ENCODE measurements at regions not wholly inside any gene's neighbourhood (a gene's known extent, or its start where the extent isn't known, plus 50 kb on each side); places are given as distances from the start of the nearest gene placed in this dataset.

DNA sequence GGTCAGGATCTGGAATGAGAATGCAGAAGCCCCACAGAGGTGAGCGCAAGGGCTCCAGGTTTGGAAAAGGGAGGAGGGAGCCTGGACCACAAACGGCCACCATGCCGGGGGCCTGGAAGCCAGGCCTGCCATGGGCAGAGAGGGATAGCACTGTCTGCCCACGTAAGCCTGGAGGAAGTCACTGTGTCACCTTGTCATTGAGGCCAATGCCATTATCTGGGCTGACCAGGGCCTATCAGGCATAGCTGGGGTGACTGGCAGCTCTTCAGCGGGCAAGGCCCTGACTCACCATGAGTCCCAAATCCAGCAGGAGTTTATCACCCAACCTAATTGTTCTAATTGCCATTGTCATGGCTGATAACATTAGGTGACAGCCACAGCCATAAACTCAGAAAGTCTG is 84.6 kb downstream of the MATN1 start:
- peaks cover 2% of the 10 kb centered on the region for H3K27me3 Mint-ChIP-seq (ENCODE audit: unreplicated experiment)
- H3K36me3 Mint-ChIP-seq (ENCODE audit: low read depth, unreplicated experiment): no peaks in the 10 kb centered on the region
- no peak for DNase-seq (ENCODE audit: low spot score)
- H3K4me3 Mint-ChIP-seq (ENCODE audit: unreplicated experiment): no peak overlapping the region
- TF ChIP-seq, protein P1, sequence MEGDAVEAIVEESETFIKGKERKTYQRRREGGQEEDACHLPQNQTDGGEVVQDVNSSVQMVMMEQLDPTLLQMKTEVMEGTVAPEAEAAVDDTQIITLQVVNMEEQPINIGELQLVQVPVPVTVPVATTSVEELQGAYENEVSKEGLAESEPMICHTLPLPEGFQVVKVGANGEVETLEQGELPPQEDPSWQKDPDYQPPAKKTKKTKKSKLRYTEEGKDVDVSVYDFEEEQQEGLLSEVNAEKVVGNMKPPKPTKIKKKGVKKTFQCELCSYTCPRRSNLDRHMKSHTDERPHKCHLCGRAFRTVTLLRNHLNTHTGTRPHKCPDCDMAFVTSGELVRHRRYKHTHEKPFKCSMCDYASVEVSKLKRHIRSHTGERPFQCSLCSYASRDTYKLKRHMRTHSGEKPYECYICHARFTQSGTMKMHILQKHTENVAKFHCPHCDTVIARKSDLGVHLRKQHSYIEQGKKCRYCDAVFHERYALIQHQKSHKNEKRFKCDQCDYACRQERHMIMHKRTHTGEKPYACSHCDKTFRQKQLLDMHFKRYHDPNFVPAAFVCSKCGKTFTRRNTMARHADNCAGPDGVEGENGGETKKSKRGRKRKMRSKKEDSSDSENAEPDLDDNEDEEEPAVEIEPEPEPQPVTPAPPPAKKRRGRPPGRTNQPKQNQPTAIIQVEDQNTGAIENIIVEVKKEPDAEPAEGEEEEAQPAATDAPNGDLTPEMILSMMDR (IDR thresholded peaks at IDR 0.05; ENCODE audit: unreplicated experiment): no peak
- no peak overlapping the region for H3K27ac Mint-ChIP-seq (ENCODE audit: unreplicated experiment)
- H3K9me3 Mint-ChIP-seq (ENCODE audit: unreplicated experiment): no peaks in the 10 kb centered on the region
- no peaks in the 10 kb centered on the region for H3K4me1 Mint-ChIP-seq (ENCODE audit: unreplicated experiment)

- Mint-ChIP-seq H3K4me3 (ENCODE audit: unreplicated experiment) (no peak overlapping the region), H3K9me3 (ENCODE audit: unreplicated experiment) (no peaks in the 10 kb centered on the region), H3K27ac (ENCODE audit: unreplicated experiment) (no peak overlapping the region), H3K27me3 (ENCODE audit: unreplicated experiment) (peaks cover 2% of the 10 kb centered on the region), H3K4me1 (ENCODE audit: unreplicated experiment) (no peaks in the 10 kb centered on the region), H3K36me3 (ENCODE audit: low read depth, unreplicated experiment) (no peaks in the 10 kb centered on the region)
- TF ChIP-seq, protein P1 (IDR thresholded peaks at IDR 0.05; ENCODE audit: unreplicated experiment): no peak
- DNase-seq (ENCODE audit: low spot score): no peak
These were observed 85.3 kb downstream of the MATN1 start for GRCh38 chr1:30638086-30638485.

DNA sequence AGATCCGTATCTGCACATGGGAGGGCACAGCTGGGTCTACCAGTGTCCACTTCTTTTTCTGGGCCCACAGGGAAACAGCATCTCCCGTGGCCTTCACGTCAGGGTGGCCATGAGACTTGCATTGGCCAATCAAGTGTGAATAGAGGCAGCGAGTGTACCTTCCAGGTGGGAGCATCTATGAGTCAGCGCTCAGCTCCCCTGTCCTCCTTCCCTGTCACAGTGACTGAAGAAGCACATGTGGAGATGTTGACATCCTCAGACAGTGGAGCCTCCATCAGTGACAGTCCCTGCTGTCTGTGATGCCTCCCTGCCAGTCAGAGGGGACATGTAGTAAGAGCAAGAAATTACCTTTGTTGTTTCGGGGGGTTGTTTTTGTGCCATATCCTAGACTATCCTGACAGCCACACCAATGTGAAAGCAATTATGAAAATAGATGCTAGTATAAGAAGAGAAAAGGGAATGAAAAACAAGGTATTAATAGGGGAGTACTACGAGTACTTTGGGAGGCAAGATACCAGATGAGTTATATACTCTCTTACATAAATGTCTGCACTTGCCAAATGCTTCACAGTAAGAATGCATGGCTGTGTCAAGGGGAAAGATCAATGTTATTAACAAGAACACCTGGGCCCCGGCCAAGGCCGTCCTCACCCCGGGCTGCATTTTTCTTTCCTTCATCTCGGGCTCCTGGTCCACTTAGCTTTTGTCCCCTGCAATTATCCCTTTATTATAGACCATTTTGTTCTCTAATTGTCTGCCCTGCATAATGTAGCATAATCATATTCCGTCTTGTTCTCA is 86.0 kb downstream of the MATN1 start:
- Mint-ChIP-seq H3K4me1 (ENCODE audit: unreplicated experiment) (no peaks in the 10 kb centered on the region), H3K27me3 (ENCODE audit: unreplicated experiment) (peaks cover 2% of the 10 kb centered on the region), H3K4me3 (ENCODE audit: unreplicated experiment) (no peak overlapping the region), H3K27ac (ENCODE audit: unreplicated experiment) (no peak overlapping the region), H3K36me3 (ENCODE audit: low read depth, unreplicated experiment) (no peaks in the 10 kb centered on the region), H3K9me3 (ENCODE audit: unreplicated experiment) (no peaks in the 10 kb centered on the region)
- no peak for DNase-seq (ENCODE audit: low spot score)
- TF ChIP-seq, protein P1 (IDR thresholded peaks at IDR 0.05; ENCODE audit: unreplicated experiment): no peak

DNA sequence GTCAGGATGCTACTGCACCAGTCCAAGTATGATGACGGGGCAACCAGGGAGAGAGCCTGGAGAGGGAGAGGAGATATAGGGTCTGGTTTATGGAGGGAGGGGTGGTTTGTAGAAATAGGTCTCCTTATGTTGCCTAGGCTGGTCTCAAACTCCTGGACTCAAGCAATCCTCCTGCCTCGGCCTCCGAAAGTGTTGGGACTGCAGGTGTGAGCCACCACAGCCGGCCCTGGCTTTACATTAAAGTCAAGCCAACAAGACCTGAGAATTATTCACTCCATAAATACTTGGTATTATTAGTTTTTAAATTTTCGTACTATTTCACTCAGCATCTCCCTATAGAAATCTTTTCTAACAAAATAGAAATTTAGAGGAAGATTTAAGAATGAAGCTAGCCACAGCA is 86.8 kb downstream of the MATN1 start:
- Mint-ChIP-seq H3K36me3 (ENCODE audit: low read depth, unreplicated experiment) (no peaks in the 10 kb centered on the region), H3K27ac (ENCODE audit: unreplicated experiment) (no peak overlapping the region), H3K27me3 (ENCODE audit: unreplicated experiment) (peaks cover 2% of the 10 kb centered on the region), H3K4me3 (ENCODE audit: unreplicated experiment) (no peak overlapping the region), H3K9me3 (ENCODE audit: unreplicated experiment) (no peaks in the 10 kb centered on the region), H3K4me1 (ENCODE audit: unreplicated experiment) (no peaks in the 10 kb centered on the region)
- DNase-seq (ENCODE audit: low spot score): no peak
- TF ChIP-seq, protein P1 (IDR thresholded peaks at IDR 0.05; ENCODE audit: unreplicated experiment): no peak

GRCh38 chr1:30635391-30635975 is 87.9 kb downstream of the MATN1 start:
- no peak for DNase-seq (ENCODE audit: low spot score)
- H3K27ac Mint-ChIP-seq (ENCODE audit: unreplicated experiment): no peak overlapping the region
- H3K9me3 Mint-ChIP-seq (ENCODE audit: unreplicated experiment): no peaks in the 10 kb centered on the region
- TF ChIP-seq, protein P1 (IDR thresholded peaks at IDR 0.05; ENCODE audit: unreplicated experiment): no peak
- H3K4me3 Mint-ChIP-seq (ENCODE audit: unreplicated experiment): no peak overlapping the region
- H3K27me3 Mint-ChIP-seq (ENCODE audit: unreplicated experiment): peaks cover 2% of the 10 kb centered on the region
- no peaks in the 10 kb centered on the region for H3K36me3 Mint-ChIP-seq (ENCODE audit: low read depth, unreplicated experiment)
- H3K4me1 Mint-ChIP-seq (ENCODE audit: unreplicated experiment): no peaks in the 10 kb centered on the region

All from endothelial cell (in vitro differentiated cells).